HCT116 (cell line): ENCODE measurements at regions not wholly inside any gene's neighbourhood (a gene's known extent, or its start where the extent isn't known, plus 50 kb on each side); places are given as distances from the start of the nearest gene placed in this dataset.

Experiments used
- ATAC-seq: fragments of 200-7000 bp; cut with Tn5 transposase; 2 replicates; pipeline ENCODE4 v1.9.1; 2020; ENCODE audit warnings: mild to moderate bottlenecking, moderate library complexity
- BruUV-seq: library from RNA; stranded (reverse); fragments of 400-500 nt; replicated peaks from 2 replicates; lab custom pipeline; 2021; lab: Mats Ljungman, UMichigan
- CTCF ChIA-PET: fragments of 300-600 bp; sonication (Branson Sonifier 250); formaldehyde crosslinking; loops from one replicate; lab custom pipeline; 2021; ENCODE audit warnings: antibody characterized with exemption; lab: Charles Lee
- POLR2A ChIA-PET: fragments of 300-600, 350-600 bp; sonication (Branson Sonifier 250); formaldehyde crosslinking; loops from one replicate; lab custom pipeline; 2021; ENCODE audit warnings: antibody characterized with exemption; lab: Charles Lee
- RAD21 ChIA-PET, 2 experiments: fragments of 300-600 bp; sonication (Branson Sonifier 250); formaldehyde crosslinking; loops; one replicate each; lab custom pipeline; 2023; ENCODE audit warnings: low total read pairs in 2 of 2; ENCODE audit not compliant: uncharacterized antibody in 2 of 2, unreplicated experiment in 2 of 2, low non-redundant PET in 1 of 2; lab: Charles Lee
- DNase-seq: peaks from one replicate; pipeline ENCODE4 v3.0.0-alpha.2; 2010; ENCODE audit warnings: low read depth, low spot score
- H2AFZ ChIP-seq: fragments of 200-600 bp; shearing (Covaris generic), sonication (generic); 2 replicates; pipeline ENCODE4 v1.6.1; 2017; ENCODE audit warnings: low read depth, mixed run types, mixed read lengths, antibody characterized with exemption, low read length; ENCODE audit not compliant: poor library complexity, severe bottlenecking
- H3K27ac ChIP-seq: 2 replicates; pipeline ENCODE4 v1.5.1; 2012; ENCODE audit warnings: low read depth, low read length
- H3K27me3 ChIP-seq: fragments of 200-600 bp; sonication (generic); 2 replicates; pipeline ENCODE4 v1.6.1; 2016; ENCODE audit warnings: mixed run types, low read length, mixed read lengths; ENCODE audit not compliant: insufficient read depth
- H3K36me3 ChIP-seq, 2 experiments: fragments of 200-500 bp in 1 of 2; fragments of 200-600 bp in 1 of 2; sonication (Bioruptor generic) in 1 of 2; sonication (generic) in 1 of 2; 2 replicates each; pipeline versions ENCODE4 v1.5.1 to v1.6.1; 2014 to 2016; ENCODE audit warnings: low read length in 2 of 2, inconsistent platforms in 1 of 2, mixed read lengths in 1 of 2, mixed run types in 1 of 2; ENCODE audit not compliant: insufficient read depth in 2 of 2, control insufficient read depth in 1 of 2
- H3K4me1 ChIP-seq, 2 experiments: fragments of 200-600 bp in 1 of 2; sonication (generic) in 1 of 2; 2 replicates each; pipeline versions ENCODE4 v1.5.1 to v1.6.1; 2012 to 2017; ENCODE audit warnings: low read length in 2 of 2, inconsistent platforms in 1 of 2, mild to moderate bottlenecking in 1 of 2, mixed read lengths in 1 of 2, mixed run types in 1 of 2, moderate library complexity in 1 of 2; ENCODE audit not compliant: insufficient read depth in 2 of 2, control insufficient read depth in 1 of 2
- H3K4me2 ChIP-seq: fragments of 200-600 bp; sonication (generic); 2 replicates; pipeline ENCODE4 v1.6.1; 2017; ENCODE audit warnings: mixed run types, low read length, mixed read lengths
- H3K4me3 ChIP-seq, 2 experiments: fragments of 200-600 bp in 1 of 2; sonication (generic) in 1 of 2; replicated peaks in 1 of 2; 2 replicates each; pipeline ENCODE4 v1.5.1; 2011 to 2016; ENCODE audit warnings: low read length in 2 of 2, control low read depth in 1 of 2, low read depth in 1 of 2, mild to moderate bottlenecking in 1 of 2, mixed read lengths in 1 of 2, mixed run types in 1 of 2
- H3K79me2 ChIP-seq: fragments of 200-600 bp; sonication (generic); 2 replicates; pipeline ENCODE4 v1.6.1; 2017; ENCODE audit warnings: mild to moderate bottlenecking, mixed run types, low read length, moderate library complexity, mixed read lengths; ENCODE audit not compliant: insufficient read depth
- H3K9ac ChIP-seq: fragments of 200-600 bp; sonication (generic); 2 replicates; pipeline ENCODE4 v1.6.1; 2016; ENCODE audit warnings: low read length, mixed read lengths
- H3K9me2 ChIP-seq: fragments of 200-600 bp; sonication (generic), shearing (Covaris generic); 2 replicates; pipeline ENCODE4 v1.6.1; 2017; ENCODE audit warnings: mixed run types, mild to moderate bottlenecking, moderate library complexity; ENCODE audit not compliant: insufficient read depth
- H3K9me3 ChIP-seq, 2 experiments: fragments of 200-500 bp in 1 of 2; fragments of 200-600 bp in 1 of 2; sonication (Bioruptor generic) in 1 of 2; sonication (generic) in 1 of 2; 2 replicates each; pipeline ENCODE4 v1.6.1; 2014 to 2017; ENCODE audit warnings: low read length in 2 of 2, mixed read lengths in 2 of 2, inconsistent platforms in 1 of 2, low read depth in 1 of 2, mild to moderate bottlenecking in 1 of 2, mixed run types in 1 of 2, moderate library complexity in 1 of 2; ENCODE audit not compliant: control insufficient read depth in 1 of 2, insufficient read depth in 1 of 2
- H4K20me1 ChIP-seq: fragments of 200-600 bp; sonication (generic), shearing (Covaris generic); 2 replicates; pipeline ENCODE4 v1.6.1; 2017; ENCODE audit warnings: mixed run types, mild to moderate bottlenecking, moderate library complexity; ENCODE audit not compliant: insufficient read depth
- ELF1 ChIP-seq: IDR thresholded peaks from 2 replicates; pipeline ENCODE4 v1.6.1; 2012; ENCODE audit warnings: low read depth, borderline replicate concordance
- EZH2 ChIP-seq: fragments of 200-600 bp; sonication (generic); IDR thresholded peaks from 2 replicates; pipeline ENCODE4 v1.6.1; 2017; ENCODE audit warnings: antibody characterized with exemption, mixed run types
- EZH2phosphoT487 ChIP-seq: fragments of 200-600 bp; IDR thresholded peaks from 2 replicates; pipeline ENCODE4 v1.6.1; 2018; ENCODE audit warnings: antibody characterized with exemption, borderline replicate concordance
- FOSL1 ChIP-seq: IDR thresholded peaks from 2 replicates; pipeline ENCODE4 v1.6.1; 2012; ENCODE audit warnings: low read depth
- JUND ChIP-seq: IDR thresholded peaks from 2 replicates; pipeline ENCODE4 v1.6.1; 2012
- POLR2A ChIP-seq: IDR thresholded peaks from 2 replicates; pipeline ENCODE4 v1.7.0; 2011; ENCODE audit warnings: borderline replicate concordance; ENCODE audit not compliant: insufficient read depth, insufficient read length; ENCODE audit errors: extremely low read depth
- RAD21 ChIP-seq: IDR thresholded peaks from 2 replicates; pipeline ENCODE4 v1.6.1; 2012; ENCODE audit warnings: low read depth, mild to moderate bottlenecking
- REST ChIP-seq: IDR thresholded peaks from 2 replicates; pipeline ENCODE4 v1.6.1; 2012; ENCODE audit warnings: low read depth
- SIN3A ChIP-seq: IDR thresholded peaks from 2 replicates; pipeline ENCODE4 v1.6.1; 2012; ENCODE audit warnings: low read depth
- SP1 ChIP-seq: IDR thresholded peaks from 2 replicates; pipeline ENCODE4 v1.6.1; 2012; ENCODE audit warnings: low read depth
- ZNF274 ChIP-seq: fragments of 200-500 bp; sonication (Bioruptor generic); IDR thresholded peaks from 2 replicates; pipeline ENCODE4 v1.6.1; 2014; ENCODE audit warnings: mild to moderate bottlenecking, low read depth, low read length, inconsistent platforms
- intact Hi-C: fragments of 100-400 bp; cut with micrococcal nuclease; formaldehyde crosslinking; loops from 2 replicates; pipeline ENCODE4 v1.10.0; 2022

- Histone ChIP-seq H3K36me3 (no peaks in the 10 kb centered on the region), H3K27ac (no peak overlapping the region), H3K4me3 (no peak overlapping the region), H3K27me3 (no peaks in the 10 kb centered on the region), H3K79me2 (no peaks in the 10 kb centered on the region), H4K20me1 (no peaks in the 10 kb centered on the region), H3K9me3 (no peaks in the 10 kb centered on the region), H3K9ac (no peak overlapping the region), H3K9me2 (no peaks in the 10 kb centered on the region), H3K4me1 (no peaks in the 10 kb centered on the region), H3K4me2 (no peak overlapping the region), H2AFZ (no peak overlapping the region)
- ATAC-seq: no peak
- intact Hi-C loops: no loop called here
- RAD21 ChIA-PET: no interaction called here
- no peak for TF ChIP-seq RAD21
- no peak for TF ChIP-seq JUND
- TF ChIP-seq POLR2A: no peak
- no peak for TF ChIP-seq ELF1
- no peak for TF ChIP-seq EZH2
- no peak for TF ChIP-seq ZNF274
- no peak for TF ChIP-seq EZH2phosphoT487
- no peak for TF ChIP-seq SIN3A
- no peak for TF ChIP-seq SP1
- no peak for TF ChIP-seq REST
- no peak for TF ChIP-seq FOSL1
- DNase-seq: no peak
- no TSS peak for BruUV-seq
- POLR2A ChIA-PET: no interaction called here
- CTCF ChIA-PET: no interaction called here
These were observed 233.0 kb upstream of the MAD2L1 start for GRCh38 chr4:120299631-120300030.
